ENCODE measurements at regions not wholly inside any gene's neighbourhood (a gene's known extent, or its start where the extent isn't known, plus 50 kb on each side); places are given as distances from the start of the nearest gene placed in this dataset.

DNA sequence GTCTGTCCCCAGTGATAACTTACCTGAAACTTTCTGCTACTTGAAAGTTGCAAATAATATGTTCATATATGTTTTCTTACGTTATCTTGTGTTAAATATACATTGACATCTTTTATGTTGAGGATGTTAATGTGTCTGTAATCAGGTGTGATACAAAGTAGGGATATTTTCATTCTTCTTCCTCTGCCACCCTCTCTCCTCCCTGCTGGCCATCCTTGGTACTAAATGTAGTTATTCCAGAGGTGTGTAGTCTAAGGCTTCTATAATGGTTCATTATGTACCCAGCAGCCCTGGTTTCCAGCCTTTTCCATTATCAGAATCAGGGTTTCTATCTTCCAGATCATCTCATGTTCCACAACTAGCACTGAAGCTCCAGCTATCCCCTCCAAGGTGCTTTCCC, 606.7 kb upstream of the KLHL1 start:
- no peaks in the 10 kb centered on the region for H3K4me1 ChIP-seq
- H3K27ac ChIP-seq: no peak overlapping the region
- no peak for DNase-seq
- H3K27me3 ChIP-seq: no peaks in the 10 kb centered on the region
- H3K9ac ChIP-seq (ENCODE audit: low read depth in 2 of 2, low read length in 2 of 2): no peak overlapping the region
- TF ChIP-seq, protein P1, sequence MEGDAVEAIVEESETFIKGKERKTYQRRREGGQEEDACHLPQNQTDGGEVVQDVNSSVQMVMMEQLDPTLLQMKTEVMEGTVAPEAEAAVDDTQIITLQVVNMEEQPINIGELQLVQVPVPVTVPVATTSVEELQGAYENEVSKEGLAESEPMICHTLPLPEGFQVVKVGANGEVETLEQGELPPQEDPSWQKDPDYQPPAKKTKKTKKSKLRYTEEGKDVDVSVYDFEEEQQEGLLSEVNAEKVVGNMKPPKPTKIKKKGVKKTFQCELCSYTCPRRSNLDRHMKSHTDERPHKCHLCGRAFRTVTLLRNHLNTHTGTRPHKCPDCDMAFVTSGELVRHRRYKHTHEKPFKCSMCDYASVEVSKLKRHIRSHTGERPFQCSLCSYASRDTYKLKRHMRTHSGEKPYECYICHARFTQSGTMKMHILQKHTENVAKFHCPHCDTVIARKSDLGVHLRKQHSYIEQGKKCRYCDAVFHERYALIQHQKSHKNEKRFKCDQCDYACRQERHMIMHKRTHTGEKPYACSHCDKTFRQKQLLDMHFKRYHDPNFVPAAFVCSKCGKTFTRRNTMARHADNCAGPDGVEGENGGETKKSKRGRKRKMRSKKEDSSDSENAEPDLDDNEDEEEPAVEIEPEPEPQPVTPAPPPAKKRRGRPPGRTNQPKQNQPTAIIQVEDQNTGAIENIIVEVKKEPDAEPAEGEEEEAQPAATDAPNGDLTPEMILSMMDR (IDR thresholded peaks at IDR 0.05): no peak
- H3K9me3 ChIP-seq: no peaks in the 10 kb centered on the region
- no peaks in the 10 kb centered on the region for H3K36me3 ChIP-seq
- intact Hi-C loops (cut with DNase I): no loop called here
- H3K4me3 ChIP-seq: no peak overlapping the region

DNA sequence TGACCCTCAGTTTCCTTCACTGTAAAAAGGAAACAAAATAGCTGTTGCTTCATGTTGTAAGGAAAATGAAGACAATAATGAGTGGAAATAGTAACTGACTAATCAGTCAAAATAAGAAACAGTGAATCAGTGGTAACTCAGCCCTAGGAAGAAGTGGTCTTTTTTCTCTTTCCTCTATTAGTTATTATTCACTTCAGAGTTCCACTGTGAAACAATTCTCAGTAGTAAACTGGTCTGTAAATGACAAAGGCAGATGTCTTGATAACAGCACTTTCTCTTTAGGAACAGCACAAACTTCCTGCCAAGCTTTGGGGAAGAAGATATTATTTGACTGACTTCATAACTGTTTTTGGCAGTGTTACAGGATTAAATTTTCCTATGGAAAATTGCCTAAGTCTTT, 600.5 kb upstream of the KLHL1 start:
- no peaks in the 10 kb centered on the region for H3K36me3 ChIP-seq
- intact Hi-C loops (cut with DNase I): no loop called here
- no peak overlapping the region for H3K9ac ChIP-seq (ENCODE audit: low read depth in 2 of 2, low read length in 2 of 2)
- H3K9me3 ChIP-seq: no peaks in the 10 kb centered on the region
- H3K27ac ChIP-seq: no peak overlapping the region
- TF ChIP-seq, protein P1 (IDR thresholded peaks at IDR 0.05): no peak
- H3K4me3 ChIP-seq: no peak overlapping the region
- H3K4me1 ChIP-seq: no peaks in the 10 kb centered on the region
- no peaks in the 10 kb centered on the region for H3K27me3 ChIP-seq
- DNase-seq: no peak

DNA sequence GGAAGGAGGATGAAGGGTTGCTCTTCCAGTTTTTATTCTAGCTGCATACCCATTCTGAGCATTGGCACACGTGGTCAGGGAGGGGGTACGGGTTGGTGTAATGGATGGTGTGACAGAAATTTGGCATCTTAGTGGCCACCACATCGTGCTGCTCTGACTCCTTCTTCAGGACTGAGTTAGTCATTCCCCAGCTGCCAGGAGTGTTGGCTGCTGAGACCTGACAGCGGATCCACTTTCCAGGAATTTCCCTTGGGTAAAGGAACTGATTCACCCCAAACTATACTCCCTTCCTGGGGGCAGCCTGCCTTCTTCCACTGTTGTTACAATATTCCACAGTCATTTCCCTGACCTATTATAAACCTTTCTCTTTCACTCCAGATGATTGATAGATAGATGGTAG, 595.5 kb upstream of the KLHL1 start:
- no peak for DNase-seq
- no peaks in the 10 kb centered on the region for H3K27me3 ChIP-seq
- no peak overlapping the region for H3K4me3 ChIP-seq
- H3K4me1 ChIP-seq: no peaks in the 10 kb centered on the region
- H3K9me3 ChIP-seq: no peaks in the 10 kb centered on the region
- TF ChIP-seq, protein P1 (IDR thresholded peaks at IDR 0.05): no peak
- intact Hi-C loops (cut with DNase I): no loop called here
- no peak overlapping the region for H3K27ac ChIP-seq
- no peak overlapping the region for H3K9ac ChIP-seq (ENCODE audit: low read depth in 2 of 2, low read length in 2 of 2)
- H3K36me3 ChIP-seq: no peaks in the 10 kb centered on the region

DNA sequence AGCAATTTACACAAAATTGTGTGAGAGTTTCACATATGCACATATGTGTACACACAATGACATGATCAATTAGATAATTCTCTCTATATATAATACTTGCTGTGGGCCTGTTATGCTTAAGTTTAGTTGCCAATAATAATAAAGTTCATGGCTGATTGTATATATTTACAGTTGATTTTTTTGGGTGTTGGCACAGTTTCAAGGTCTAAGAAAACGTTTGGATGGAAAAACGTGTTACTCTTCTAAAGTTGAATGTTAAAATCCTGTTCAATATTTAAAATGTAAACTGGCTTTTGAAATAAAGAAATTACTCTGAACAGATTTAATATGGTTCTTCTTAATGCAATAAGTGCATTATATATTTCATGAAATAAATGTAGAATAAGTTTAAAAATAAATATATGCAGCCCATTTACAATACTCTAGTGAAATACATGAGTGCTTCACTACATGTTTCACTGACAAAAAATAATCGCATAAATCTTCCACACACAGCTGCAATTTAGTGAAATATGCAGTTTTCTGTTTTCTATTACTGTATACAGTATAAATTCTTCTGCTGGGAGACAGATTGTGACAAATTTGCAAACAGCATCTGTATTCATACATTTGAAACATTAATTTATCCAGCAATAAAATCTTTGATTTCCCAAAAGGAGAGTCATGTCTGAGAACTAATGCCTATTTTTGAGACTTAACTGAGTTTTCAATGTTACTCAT, 586.9 kb upstream of the KLHL1 start:
- Histone ChIP-seq H3K4me3 (no peak overlapping the region), H3K9me3 (no peaks in the 10 kb centered on the region), H3K4me1 (no peaks in the 10 kb centered on the region), H3K9ac (ENCODE audit: low read depth in 2 of 2, low read length in 2 of 2) (no peak overlapping the region), H3K36me3 (no peaks in the 10 kb centered on the region), H3K27ac (no peak overlapping the region), H3K27me3 (no peaks in the 10 kb centered on the region)
- DNase-seq: no peak
- TF ChIP-seq, protein P1 (IDR thresholded peaks at IDR 0.05): no peak
- intact Hi-C loops (cut with DNase I): no loop called here

DNA sequence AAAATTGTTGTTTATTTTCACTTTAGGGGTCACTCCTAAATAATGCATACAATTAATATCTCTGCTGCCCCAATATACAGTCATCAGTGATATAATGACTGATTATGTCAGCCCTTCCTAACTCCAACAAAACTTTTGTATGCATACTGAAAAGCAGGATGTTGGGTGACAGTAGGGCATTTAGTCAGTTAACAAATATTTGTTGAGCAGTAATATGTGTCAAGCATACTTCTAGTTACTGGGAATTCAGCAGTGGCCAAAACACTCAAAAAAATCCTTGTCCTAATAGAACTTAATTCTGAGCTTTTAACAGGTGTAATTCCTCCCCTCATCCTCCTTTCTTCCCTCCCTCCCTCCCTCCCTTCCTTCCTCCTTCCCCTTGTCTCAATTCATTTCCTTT, 560.7 kb upstream of the KLHL1 start:
- intact Hi-C loops (cut with DNase I): no loop called here
- TF ChIP-seq, protein P1 (IDR thresholded peaks at IDR 0.05): no peak
- Histone ChIP-seq H3K27me3 (no peaks in the 10 kb centered on the region), H3K9ac (ENCODE audit: low read depth in 2 of 2, low read length in 2 of 2) (no peak overlapping the region), H3K4me1 (no peaks in the 10 kb centered on the region), H3K9me3 (no peaks in the 10 kb centered on the region), H3K4me3 (no peak overlapping the region), H3K27ac (no peak overlapping the region), H3K36me3 (no peaks in the 10 kb centered on the region)
- no peak for DNase-seq

All from colonic mucosa (tissue), 4 donors.